ENCODE measurements at regions not wholly inside any gene's neighbourhood (a gene's known extent, or its start where the extent isn't known, plus 50 kb on each side); places are given as distances from the start of the nearest gene placed in this dataset.

- ChIA-PET CTCF (no interaction called here), RAD21 (ENCODE audit: unreplicated experiment) (no interaction called here), POLR2A (no interaction called here), SMC1A (ENCODE audit: uncharacterized antibody, unreplicated experiment) (no interaction called here)
- no peak overlapping the region for H3K27ac ChIP-seq (ENCODE audit: control insufficient read depth, insufficient read depth)
- no peaks in the 10 kb centered on the region; a peak in 1 of 4 replicates for H3K27me3 ChIP-seq (replicated peaks in 1 of 2; ENCODE audit: control insufficient read depth in 2 of 2, insufficient read depth in 2 of 2, low read length in 1 of 2)
- ATAC-seq = no peak
- TF ChIP-seq HCFC1 (IDR thresholded peaks at IDR 0.05; ENCODE audit: low read length) = no peak
- TF ChIP-seq SREBF2 (IDR thresholded peaks at IDR 0.05; ENCODE audit: low read length) = no peak
- no peak for TF ChIP-seq EZH2 (IDR thresholded peaks at IDR 0.05; ENCODE audit: borderline replicate concordance, control insufficient read depth, low read depth, low read length)
- no peak for TF ChIP-seq RCOR1 (conservative IDR thresholded peaks at IDR 0.05; ENCODE audit: low read depth, low read length)
- no peak for TF ChIP-seq PKNOX1 (IDR thresholded peaks at IDR 0.05)
- no peak for TF ChIP-seq ZNF24 (IDR thresholded peaks at IDR 0.05)
- TF ChIP-seq RELA (IDR thresholded peaks at IDR 0.05; ENCODE audit: borderline replicate concordance, partially characterized antibody) = no peak
- TF ChIP-seq KLF5 (IDR thresholded peaks at IDR 0.05; ENCODE audit: partially characterized antibody) = no peak
- no peak for TF ChIP-seq JUNB (IDR thresholded peaks at IDR 0.05)
- no peak for TF ChIP-seq RAD21 (IDR thresholded peaks at IDR 0.05; ENCODE audit: insufficient read depth, low read depth, low read length)
- no peak for TF ChIP-seq MEF2B (IDR thresholded peaks at IDR 0.05; ENCODE audit: partially characterized antibody, poor library complexity, severe bottlenecking)
- TF ChIP-seq KDM1A (IDR thresholded peaks at IDR 0.05; ENCODE audit: borderline replicate concordance) = no peak
- no peak for TF ChIP-seq IKZF2 (IDR thresholded peaks at IDR 0.05)
- TF ChIP-seq MEF2A (IDR thresholded peaks at IDR 0.05; ENCODE audit: insufficient read depth, low read depth, low read length) = no peak
- no peak overlapping the region for H3K4me3 ChIP-seq
- FAIRE-seq = no peak
- H2AFZ ChIP-seq (ENCODE audit: control insufficient read depth, low read depth, low read length) = no peak overlapping the region
- H3K9me3 ChIP-seq (replicated peaks; ENCODE audit: control insufficient read depth, insufficient read depth, low read length) = no peaks in the 10 kb centered on the region; the same call in 1 of the 3 replicates
- in situ Hi-C loops (cut with MboI) (no loop called here), intact Hi-C loops (cut with micrococcal nuclease; ENCODE audit: unreplicated experiment) (no loop called here)
- no peak overlapping the region for H3K9ac ChIP-seq (ENCODE audit: control insufficient read depth, insufficient read depth, low read length)
- H3K4me1 ChIP-seq (ENCODE audit: control insufficient read depth, insufficient read depth, low read length) = no peaks in the 10 kb centered on the region
- no TSS peak for BruUV-seq (replicated peaks)
- DNase-seq (ENCODE audit: low read depth, low spot score) = no peak
- H3K4me2 ChIP-seq (ENCODE audit: control insufficient read depth, insufficient read depth) = no peak overlapping the region
- H4K20me1 ChIP-seq (ENCODE audit: control insufficient read depth, insufficient read depth) = no peaks in the 10 kb centered on the region
- no peaks in the 10 kb centered on the region for H3K79me2 ChIP-seq (ENCODE audit: control insufficient read depth, insufficient read depth, low read length)
- H3K36me3 ChIP-seq (ENCODE audit: control insufficient read depth in 2 of 2, insufficient read depth in 2 of 2, low read length in 1 of 2) = no peaks in the 10 kb centered on the region
- WGBS (ENCODE audit: insufficient coverage, insufficient replicate concordance, low lambda C conversion rate, missing lambda C conversion rate) = 24% methylated on average over 4 of the region's 4 CpGs
Measured at GRCh38 chr13:44211286-44211685, 162.3 kb upstream of the SERP2 start.

All from GM12878 (cell line).